Suppressor macrophage (primary cell): ENCODE measurements at regions not wholly inside any gene's neighbourhood (a gene's known extent, or its start where the extent isn't known, plus 50 kb on each side); places are given as distances from the start of the nearest gene placed in this dataset.

Source experiments
- DNase-seq, 4 experiments: peaks; one replicate each; pipeline ENCODE4 v3.0.0-alpha.2; 2020 to 2022

DNA sequence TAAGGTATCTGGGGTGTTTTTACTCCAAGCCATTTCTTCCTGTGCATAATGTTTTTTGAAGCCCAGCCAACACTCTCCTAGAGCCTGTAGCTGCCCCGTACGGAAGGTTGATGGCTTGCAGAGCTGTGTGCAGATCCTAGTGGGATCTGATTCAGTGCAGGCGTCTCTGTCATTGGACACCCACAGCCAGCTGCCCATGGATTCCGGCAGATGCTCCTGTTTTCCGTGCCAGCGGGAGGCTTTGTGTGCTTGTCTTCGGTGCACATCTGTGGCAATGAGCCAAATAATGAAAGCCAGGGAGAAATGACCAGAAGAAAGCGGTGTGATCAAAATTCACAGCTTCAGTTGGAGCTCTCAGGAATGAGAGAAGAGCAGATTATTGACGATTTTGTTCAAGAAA, 426.4 kb downstream of the TYW1 start:
- no peak for DNase-seq

DNA sequence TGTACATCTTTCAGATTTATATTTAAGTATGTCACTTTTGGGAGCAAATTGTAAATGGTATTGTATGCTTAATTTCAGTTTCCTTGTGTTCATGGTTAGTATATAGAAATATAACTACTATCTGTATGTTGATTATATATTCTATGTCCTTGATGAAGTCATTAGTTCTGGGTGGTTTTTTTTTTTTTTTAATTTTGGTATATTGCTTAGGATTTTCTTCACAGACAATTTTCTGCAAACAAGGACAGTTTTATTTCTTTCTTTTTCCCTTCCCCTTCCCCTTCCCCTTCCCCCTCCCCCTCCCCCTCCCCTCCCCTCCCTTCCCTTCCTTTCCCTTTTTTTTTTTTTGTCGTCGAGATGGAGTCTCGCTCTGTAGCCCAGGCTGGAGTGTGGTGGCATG, 430.0 kb downstream of the TYW1 start:
- no peak for DNase-seq

DNA sequence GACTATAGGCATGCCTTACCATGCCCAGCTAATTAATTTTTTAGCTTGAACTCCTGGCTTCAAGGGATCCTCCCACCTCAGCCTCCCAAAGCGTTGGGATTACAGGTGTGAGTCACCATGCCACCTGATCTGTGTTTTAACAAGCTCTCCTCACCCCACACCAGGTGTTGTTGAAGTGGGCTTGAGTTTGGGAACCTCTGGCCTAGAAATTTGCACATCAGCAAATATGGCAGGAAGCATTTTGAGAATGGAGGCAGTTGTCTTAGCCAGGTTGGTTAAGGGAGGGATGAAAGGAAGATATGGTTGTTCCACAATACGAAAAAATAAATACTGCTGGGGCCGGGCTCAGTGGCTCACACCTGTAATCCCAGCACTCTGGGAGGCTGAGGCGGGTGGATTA, 433.1 kb downstream of the TYW1 start:
- no peak for DNase-seq

DNA sequence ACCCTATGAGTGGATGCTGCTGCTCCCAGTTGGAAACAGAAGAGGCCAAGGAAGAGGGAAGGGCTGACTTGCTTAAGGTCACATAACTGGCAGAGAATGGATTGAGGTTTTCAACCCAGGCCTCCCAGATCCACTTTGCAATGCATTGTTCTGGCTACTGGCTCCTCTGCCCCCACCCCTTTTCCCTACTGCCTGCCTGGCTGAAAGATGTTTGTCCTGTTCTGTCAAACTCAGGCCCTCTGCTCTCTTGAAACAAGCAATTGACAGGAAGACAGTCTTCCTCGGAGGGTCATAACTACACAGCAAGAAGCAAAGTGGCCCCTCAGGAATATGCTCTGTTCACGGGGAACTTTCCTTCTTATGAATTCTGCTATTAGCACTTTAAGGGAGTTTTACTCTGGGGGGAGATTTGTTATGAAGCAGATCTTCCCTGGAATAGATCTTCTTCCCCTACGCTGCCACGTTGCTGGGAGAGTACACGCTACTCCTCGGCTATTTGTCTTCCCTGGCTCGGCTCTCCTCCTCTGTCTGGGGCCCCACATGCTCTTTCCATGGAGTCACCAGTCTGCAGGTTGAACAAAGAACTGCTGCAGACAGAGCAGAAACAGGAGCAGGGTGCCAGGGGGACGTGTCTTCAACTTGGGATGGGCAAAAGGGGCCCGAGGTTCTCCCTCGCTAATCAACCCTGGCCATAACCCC, 436.1 kb downstream of the TYW1 start:
- DNase-seq, result no peak

DNA sequence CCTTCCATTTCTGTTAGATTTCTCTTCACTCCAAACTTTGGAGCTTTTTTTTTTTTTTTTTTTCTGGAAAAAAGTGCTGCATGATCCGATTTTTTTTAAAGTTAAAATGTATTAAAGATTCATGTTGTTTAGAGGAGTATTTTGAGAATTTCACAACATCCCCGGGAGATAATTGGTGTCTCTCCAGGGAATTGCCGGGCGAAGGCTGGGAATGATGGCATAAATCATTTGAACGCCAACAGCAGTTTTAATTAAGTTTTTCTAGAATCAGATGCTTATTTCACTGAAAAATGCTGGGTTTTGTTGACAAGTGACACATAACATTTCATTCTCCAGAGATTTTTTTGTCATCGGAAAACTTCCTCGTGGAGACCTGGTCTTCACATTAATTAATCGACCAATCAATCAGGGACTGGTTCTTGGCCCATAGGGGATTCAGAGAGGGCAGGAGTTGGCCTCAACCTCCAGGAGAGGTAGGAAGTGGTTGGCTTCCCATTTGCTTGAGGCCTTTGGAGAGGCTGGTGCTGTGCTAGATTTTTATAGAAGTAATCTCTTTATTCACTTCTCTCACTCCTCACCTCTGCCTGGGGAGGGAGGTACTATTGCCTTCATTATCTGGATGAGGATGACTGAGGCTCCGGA, 439.4 kb downstream of the TYW1 start:
- DNase-seq, result no peak

DNA sequence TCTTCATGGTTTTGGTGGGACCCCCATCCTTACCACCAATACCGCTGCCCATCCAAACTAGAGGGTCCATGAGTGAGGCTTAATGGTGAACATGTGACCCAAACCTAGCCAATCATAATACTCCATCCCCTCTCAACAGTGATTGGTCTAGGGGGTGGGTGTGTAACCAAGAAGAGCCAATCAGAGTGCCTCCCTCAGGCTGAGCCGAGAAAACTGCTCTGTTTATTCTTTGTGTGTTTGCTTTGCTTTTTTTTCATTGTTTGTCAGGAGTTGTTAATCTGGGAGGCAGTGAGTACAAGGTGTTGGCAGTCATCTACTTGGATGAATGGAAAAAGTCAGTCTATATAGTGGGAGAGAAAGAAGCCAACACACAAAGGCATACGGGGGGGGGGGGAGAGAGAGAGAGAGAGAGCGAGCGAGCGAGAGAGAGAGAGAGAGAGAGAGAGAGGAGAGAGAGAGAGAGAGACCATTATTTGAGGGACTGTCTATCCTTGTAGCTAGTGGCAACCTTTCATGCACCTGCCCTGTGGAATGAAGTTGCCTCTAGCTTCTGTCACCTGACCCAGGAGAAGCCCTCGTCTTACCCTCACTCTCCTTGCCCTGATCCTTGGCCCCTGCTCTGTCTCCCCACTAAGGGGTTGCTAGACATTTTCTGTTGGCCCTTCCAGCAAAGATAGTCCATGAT, 441.7 kb downstream of the TYW1 start:
- no peak for DNase-seq

DNA sequence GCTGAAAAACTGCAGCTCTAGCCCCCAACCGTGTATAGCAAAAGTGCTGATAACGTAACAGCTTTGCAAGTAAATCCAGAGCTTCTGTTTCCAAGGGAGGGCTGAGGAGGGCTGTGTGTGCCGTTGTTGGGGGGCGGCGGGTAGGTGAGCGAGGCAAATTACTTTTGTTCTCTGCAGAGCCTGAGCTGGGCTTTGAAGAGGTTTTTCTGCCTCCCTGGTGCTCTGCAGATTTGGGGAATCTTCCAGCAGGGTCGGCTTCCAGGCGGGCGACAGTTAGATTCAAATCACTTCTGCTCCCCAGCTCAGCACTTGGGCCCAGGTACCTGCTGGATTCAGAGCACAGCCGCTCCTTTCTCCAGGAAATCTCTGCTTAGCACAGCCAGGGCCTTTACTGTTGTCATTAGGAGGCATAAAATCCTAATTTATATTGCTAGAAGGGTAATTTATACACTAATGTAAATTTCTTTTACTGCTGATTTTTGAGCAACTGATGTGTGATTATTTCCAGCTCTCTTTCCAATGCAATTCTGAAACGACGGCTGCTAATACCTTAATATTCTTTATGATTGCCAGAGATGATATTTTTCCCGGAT, 442.4 kb downstream of the TYW1 start:
- DNase-seq, result no peak

DNA sequence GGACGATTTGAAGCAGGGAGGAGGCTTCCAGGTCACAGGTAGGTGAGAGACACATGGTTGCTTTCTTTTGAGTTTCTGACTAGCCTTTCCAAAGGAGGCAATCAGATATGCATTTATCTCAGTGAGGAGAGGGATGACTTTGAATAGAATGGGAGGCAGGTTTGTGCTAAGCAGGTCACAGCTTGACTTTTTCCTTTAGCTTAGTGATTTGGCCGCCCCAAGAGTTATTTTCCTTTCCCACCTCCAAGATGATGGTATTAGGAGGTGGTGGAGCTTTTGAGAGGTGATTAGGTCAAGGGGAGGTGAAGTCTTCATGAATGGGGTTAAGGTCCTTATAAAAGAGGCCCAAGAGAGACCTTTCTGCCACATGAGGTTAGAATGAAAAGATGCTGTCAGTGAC, 443.7 kb downstream of the TYW1 start:
- DNase-seq, result no peak

DNA sequence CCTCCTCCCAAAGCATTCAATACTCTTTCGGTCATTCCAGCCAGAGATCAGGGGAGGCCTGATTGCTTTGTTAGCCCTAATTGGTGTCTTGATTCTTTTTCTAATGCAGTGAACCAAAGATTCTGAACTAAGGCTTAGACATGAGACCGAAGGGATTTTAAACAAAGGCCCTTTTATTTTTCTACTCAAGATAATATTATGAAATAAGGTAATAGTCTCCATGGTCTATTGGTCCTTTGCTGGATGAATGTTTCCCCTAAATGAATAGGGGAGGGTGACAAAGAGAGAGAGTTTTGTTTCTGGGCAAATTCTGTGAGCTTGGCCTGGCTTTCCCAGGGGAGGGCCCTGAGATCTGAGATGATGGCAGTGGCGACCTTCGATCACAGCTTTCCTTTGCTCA, 449.1 kb downstream of the TYW1 start:
- DNase-seq, result no peak

DNA sequence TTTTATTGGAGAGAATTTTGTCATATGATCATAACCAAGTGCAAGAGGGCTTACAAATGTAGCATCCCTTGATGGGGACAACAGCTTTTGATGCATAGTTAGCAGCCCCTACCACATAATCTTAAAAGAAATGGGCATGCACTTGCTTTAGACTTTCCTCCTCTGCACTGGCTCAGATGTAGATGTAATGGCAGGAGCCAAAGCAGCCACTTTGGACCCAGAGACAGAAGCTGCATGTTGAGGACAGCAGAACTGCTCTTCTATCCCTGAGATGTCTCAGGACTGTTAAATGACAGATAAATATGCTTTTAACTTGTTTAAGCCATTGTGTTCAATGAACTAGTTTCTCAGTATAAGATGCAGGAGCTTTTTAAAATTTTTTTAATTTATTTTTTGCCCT, 450.7 kb downstream of the TYW1 start:
- DNase-seq, result no peak

DNA sequence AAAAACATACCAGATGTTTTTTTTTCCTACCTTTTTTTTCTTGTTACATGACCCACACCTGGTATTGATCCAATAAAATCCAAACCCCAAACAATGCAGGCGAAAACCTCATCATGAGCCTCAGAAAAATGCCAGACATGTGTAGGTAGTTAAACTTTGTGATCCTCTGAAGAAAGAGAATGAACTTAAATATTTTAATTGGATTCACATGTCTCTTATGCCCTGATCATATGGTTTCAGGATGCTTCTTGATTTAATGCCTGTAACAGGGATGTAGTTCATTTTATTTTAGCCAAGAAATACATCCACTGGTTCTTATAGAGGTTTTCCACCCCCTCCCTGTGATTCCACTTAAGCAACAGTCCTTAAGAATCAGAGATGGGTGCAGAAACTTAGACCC, 451.6 kb downstream of the TYW1 start:
- no peak for DNase-seq

DNA sequence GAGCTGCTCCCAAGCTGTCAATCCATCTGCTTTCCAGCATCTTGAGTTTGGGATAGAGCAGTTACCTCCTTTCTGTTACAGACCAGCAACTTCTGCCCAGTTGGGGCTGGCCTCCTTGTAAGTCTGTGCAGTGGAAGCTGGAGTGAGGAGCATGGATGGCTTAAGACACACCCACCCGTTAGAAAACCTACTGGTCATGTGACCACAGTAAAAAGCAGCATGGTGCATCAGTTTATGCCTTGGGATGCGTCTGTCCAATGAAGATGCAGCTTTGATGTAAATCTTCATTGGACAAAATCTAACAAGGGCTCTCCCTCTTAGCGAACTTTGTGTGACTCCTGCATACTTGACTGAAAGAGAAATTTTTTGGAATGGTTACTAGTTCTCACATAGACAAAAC, 453.5 kb downstream of the TYW1 start:
- no peak for DNase-seq

DNA sequence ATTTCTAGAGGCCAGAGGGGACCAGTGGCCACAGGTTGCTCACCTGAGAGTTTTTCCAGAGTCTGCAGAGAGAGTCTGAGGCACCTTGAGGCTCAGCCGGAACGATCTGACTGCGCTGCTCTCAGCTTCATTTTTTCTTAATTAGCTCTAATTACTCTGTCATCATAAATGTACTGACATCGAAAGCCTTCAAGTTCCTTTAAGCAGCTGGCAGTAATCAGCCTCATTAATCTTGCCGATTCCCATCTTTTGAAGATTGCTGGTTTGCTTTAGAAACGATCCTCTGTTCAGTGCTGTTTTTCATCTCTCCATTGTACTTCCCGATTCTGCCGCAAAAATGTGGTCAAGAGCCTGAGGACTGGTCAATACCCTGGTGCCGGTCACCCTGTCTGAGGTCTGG, 454.7 kb downstream of the TYW1 start:
- no peak for DNase-seq

DNA sequence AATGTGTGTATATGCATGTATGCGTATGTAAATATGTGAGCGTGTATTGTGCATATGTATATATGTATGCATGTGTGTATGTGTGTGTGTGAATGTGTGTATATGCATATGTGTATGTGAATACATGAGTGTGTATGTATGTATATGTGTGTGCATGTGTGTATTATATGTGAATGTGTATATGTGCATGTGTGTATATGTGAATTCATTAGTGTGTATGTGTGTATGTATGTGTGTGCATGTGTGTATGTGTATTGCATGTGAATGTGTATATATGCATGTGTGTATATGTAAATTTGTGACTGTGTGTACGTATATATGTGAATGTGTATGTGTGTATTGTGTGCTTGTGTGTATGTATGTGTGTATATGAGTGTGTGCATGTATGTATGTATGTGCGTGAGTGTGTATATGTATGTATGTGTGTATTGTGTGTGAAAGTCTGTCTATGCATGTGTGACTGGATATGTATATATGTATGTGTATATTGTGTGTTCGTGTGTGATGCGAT, 455.9 kb downstream of the TYW1 start:
- DNase-seq, result no peak

DNA sequence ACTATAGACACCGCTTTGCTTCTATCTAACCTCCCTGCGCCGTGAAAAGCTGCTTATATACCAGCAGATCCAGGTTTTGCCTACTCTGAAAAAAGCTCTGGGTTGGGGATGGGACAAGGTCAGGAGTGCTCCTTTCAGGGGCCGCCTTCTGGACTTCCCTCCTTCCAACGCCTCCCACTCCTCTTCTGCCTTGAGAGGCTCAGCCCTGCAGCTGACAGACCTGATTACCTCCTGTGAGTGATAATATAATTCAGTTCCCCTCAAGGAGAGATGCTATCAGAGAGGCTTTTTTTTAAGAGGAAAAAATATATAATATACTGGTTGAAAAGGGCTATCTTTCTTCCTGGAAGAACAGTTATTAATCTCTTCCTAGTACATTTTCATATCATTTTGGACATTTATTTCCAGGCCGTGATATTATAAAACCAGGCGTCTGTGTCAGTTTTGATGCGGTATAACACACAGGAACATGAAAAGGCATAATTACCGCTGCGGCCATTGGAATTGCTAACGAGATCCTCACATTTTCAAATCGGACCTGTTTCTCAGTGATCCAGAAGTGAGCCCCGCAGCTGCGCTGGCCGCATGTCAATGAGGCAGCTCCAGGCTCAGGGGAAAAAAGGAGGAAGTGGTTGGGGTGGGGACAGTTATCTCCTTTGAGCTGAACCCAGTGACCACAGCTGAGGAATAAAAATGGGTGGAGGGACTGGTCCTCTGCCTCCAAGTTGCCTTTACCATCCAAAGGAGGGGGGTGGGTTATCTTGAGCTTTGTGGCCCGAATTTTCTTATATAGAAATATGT, 457.1 kb downstream of the TYW1 start:
- peak in 2 of 4 experiments; percentile 14 to 15 for DNase-seq

DNA sequence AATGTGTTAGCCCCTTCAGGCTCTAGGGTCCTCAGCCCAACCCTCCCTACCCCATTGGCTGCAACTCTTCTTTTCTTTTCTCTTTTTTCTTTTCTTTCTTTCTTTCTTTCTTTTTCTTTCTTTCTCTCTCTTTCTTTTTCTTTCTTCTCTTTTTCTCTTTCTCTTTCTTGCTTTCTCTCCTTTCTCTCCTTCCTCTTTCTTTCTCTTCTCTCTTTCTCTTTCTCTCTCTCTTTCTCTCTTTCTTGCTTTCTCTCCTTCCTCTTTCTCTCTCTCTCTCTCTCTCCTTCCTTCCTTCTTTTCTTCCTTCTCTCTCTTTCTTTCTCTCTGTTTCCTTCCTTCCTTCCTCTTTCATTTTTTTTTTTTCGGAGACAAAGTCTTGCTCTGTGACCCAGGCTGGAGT, 458.9 kb downstream of the TYW1 start:
- DNase-seq, result no peak

DNA sequence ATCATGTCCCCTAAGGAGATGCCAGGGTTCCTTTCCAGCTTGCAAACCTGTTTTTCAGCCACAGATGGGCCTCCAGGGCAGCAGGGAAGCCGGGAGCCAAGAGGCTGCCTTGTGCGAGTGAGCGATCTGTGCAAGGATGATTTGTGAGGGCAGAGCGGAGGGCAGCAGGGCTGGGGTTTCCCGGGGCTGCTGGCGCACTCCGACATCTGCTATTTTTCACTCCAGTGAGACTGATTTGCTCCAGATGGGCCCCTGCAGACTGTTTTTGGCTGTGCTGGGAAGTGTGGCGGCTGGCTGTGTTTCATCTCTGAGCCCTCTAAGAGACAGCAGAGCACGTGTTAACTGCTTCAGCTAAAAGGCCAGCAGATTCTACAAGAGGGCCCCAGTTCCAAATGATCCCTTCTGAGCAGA, 466.2 kb downstream of the TYW1 start:
- DNase-seq, result no peak

DNA sequence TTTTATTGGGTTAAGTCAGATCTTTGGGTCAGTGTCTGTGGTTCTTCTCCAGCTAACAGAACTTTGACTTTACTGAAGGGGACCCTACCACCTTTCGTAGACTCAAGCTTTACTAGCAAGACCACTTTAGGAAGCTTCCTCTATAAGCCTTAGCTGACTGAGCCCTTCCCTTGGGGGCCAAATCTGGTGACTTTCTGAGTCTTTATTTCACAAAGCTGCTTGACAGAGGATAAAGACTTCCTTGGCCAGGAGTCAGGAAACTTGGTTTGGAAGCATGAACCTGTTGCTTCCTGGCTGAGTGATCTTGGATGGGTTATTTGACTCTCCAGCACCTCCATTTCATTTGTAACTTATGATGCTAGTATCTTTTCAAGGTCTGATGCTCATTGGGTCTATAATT, 466.7 kb downstream of the TYW1 start:
- no peak for DNase-seq

DNA sequence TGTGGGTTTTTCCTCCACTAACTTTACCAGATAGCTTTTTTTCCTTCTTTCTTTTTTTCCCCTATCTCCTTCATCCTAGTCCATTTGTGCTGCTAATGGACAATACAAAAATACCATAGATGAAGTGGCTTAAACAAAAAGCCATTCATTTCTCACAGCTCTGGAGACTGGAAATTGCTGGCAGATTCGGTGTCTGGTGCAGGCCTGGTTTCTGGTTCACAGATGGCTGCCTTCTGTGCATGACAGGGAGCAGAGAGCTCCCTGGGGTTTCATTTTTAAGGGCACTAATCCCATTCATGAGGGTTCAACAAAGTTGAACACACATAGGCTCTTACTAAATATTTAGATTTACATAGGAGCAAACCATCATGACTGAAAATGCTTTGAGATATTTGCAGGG, 467.4 kb downstream of the TYW1 start:
- no peak for DNase-seq

DNA sequence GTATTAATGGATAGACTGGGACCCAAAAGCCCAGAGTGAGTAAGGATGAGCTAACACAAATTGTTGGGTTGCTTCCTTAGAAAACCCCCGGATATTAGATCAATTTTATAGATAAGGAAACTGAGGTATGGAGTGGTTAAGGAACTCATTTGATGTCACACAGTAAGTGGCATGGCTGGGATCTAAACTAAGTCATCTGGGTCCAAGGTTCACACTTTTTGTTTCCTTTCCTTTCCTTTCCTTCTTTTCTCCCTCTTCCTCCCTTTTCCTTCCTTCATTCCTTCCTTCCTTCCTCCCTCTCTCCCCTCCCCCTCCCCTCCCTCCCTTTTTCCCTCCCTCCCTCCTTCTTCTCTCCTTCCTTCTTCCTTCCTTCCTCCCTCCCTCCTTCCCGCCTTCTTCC, 469.5 kb downstream of the TYW1 start:
- no peak for DNase-seq

DNA sequence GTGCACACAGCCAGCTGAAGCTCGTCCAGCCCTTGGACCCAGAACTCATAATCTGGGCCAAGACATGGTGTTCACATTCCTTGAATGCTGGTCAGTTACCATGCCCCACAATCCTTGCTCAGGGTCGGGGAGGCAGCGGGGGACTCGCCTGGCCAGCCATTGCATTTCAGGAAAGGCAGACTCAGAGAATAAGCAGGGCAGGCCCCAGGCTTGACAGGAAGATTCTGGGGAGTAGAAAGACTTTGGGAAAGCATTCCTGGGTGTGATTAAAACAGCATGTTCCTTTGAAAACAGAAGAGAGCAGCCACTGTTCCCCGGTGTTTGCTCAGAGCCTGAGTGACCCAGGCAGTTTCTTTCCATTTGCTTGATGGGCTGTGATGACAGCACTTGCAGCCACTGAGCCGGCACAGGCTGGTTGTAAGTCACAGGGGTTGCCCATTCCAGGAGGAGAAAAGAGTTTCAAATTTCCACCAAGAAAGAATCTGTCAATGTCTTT, 473.7 kb downstream of the TYW1 start:
- no peak for DNase-seq

DNA sequence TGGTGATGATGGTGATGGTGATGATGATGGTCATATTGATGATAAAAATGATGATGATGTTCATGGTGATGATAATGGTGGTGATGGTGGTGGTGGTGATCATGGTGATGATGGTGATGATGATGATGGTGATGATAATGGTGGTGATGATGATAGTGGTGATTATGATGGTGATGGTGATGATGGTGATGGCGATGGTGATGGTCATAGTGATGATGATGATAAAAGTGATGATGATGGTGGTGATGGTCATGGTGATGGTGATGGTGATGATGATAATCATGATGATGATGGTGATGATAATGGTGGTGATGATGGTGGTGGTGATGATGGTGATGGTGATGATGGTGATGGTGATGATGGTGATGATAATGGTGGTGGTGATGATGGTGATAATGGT, 478.7 kb downstream of the TYW1 start:
- no peak for DNase-seq

DNA sequence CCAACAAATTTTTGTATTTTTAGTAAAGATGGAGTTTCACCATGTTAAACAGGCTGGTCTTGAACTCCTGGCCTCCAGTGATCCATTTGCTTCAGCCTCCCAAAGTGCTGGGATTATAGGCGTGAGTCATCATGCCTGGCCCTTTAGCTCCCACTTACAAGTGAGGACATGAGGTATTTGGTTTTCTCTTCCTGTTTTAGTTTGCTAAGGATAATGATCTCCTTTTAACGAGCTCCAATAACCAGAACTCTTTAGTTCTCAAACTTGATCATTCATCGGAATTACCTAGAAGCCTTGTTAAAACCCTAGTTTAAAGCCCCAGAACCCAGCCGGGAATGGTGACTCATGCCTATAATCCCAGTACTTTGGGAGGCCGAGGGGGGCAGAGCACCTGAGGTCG, 481.4 kb downstream of the TYW1 start:
- no peak for DNase-seq
